NCI-H1436 (cell line): ENCODE measurements at regions not wholly inside any gene's neighbourhood (a gene's known extent, or its start where the extent isn't known, plus 50 kb on each side); places are given as distances from the start of the nearest gene placed in this dataset.
"Not testable (repeated sequence)": the region's sequence is repeated elsewhere in the genome, so short reads cannot be mapped to it uniquely, and the experiment has no call there.

Source experiments
- DNase-seq: peaks from one replicate; lab custom pipeline; 2025; lab: John Stamatoyannopoulos, UW

- no peak for DNase-seq
These were observed 59.2 kb downstream of the EMX2 start for GRCh38 chr10:117601716-117602115.

GRCh38 chr10:117603081-117603480 lies 60.5 kb downstream of the EMX2 start:
- no peak for DNase-seq

GRCh38 chr10:117603726-117604125 lies 61.2 kb downstream of the EMX2 start:
- no peak for DNase-seq

GRCh38 chr10:117609095-117609795 lies 66.7 kb downstream of the EMX2 start:
- no peak for DNase-seq

- DNase-seq = no peak
These were observed 67.2 kb downstream of the EMX2 start for GRCh38 chr10:117609796-117610170.

GRCh38 chr10:117610321-117610720 lies 67.8 kb downstream of the EMX2 start:
- DNase-seq = no peak

GRCh38 chr10:117612113-117612512 lies 69.6 kb downstream of the EMX2 start:
- no peak for DNase-seq

- no peak for DNase-seq
These were observed 73.1 kb downstream of the EMX2 start for GRCh38 chr10:117615649-117616048.

- DNase-seq = no peak
These were observed 73.6 kb downstream of the EMX2 start for GRCh38 chr10:117616179-117616578.

- DNase-seq = no peak
These were observed 74.5 kb downstream of the EMX2 start for GRCh38 chr10:117617086-117617485.

- DNase-seq = no peak
These were observed 75.1 kb downstream of the EMX2 start for GRCh38 chr10:117617659-117618058.

- DNase-seq = no peak
These were observed 76.7 kb downstream of the EMX2 start for GRCh38 chr10:117619223-117619622.

GRCh38 chr10:117619707-117620405 lies 77.3 kb downstream of the EMX2 start:
- no peak for DNase-seq

- no peak for DNase-seq
These were observed 78.7 kb downstream of the EMX2 start for GRCh38 chr10:117621196-117621595.

GRCh38 chr10:117621795-117622420 lies 79.4 kb downstream of the EMX2 start:
- DNase-seq = no peak

- DNase-seq = no peak
These were observed 80.1 kb downstream of the EMX2 start for GRCh38 chr10:117622471-117623184.

GRCh38 chr10:117626228-117626627 lies 83.7 kb downstream of the EMX2 start:
- no peak for DNase-seq

GRCh38 chr10:117627561-117627960 lies 85.0 kb downstream of the EMX2 start:
- DNase-seq = no peak

- DNase-seq = not testable (repeated sequence)
These were observed 87.2 kb downstream of the EMX2 start for GRCh38 chr10:117629717-117630116.

- no peak for DNase-seq
These were observed 89.0 kb downstream of the EMX2 start for GRCh38 chr10:117631276-117632145.

GRCh38 chr10:117632406-117632805 lies 89.9 kb downstream of the EMX2 start:
- no peak for DNase-seq

GRCh38 chr10:117635826-117636225 lies 93.3 kb downstream of the EMX2 start:
- no peak for DNase-seq
